ENCODE measurements at regions not wholly inside any gene's neighbourhood (a gene's known extent, or its start where the extent isn't known, plus 50 kb on each side); places are given as distances from the start of the nearest gene placed in this dataset.

DNA sequence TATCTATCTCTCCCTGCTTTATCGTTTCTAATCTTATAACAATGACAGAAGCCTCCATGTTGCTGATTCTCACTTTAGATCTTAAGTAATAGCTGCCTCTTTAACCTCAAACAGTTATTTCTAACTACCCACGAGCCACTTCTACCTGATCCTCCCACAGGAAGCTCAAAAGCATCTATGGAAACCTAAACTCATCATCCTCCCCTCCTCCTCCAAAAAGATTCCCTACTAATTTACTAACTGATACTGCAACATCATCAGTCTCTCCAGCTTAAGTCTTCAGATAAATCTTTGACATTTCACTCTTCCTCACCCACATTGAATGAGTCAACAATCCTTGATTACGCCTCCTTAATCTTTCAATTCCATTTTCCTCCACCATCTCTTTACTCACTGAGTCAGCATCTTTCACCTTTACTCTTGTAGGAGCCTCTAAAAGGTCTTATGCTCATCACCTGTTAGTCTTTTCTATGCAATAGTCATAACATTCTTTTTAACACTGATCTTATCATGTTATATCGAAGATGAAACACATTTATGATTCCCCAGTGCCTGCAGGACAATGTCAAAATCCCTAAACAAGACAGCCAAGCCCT lies 526.7 kb upstream of the CDH4 start:
- H3K4me1 ChIP-seq, result no peaks in the 10 kb centered on the region
- no peak overlapping the region for H3K4me3 ChIP-seq
- no peak for DNase-seq
- peaks cover 0 to 17% (median 0%) of the 10 kb centered on the region in 3 donors for H3K27me3 ChIP-seq
- H3K9me3 ChIP-seq, result peaks cover 0 to 15% (median 11%) of the 10 kb centered on the region in 4 donors
- intact Hi-C loops (cut with DNase I; ENCODE audit: low total_unique reads), result no loop called here
- 45 to 61% (median 54%) methylated on average over 4 of the region's 4 CpGs for WGBS, 5 donors
- H3K27ac ChIP-seq, result no peak overlapping the region
- H3K36me3 ChIP-seq, result no peaks in the 10 kb centered on the region
- no peak for TF ChIP-seq POLR2A (IDR thresholded peaks at IDR 0.05)
- no peak for TF ChIP-seq CTCF (IDR thresholded peaks at IDR 0.05)
- no peak for TF ChIP-seq POLR2AphosphoS5 (IDR thresholded peaks at IDR 0.05)
- TF ChIP-seq EP300 (IDR thresholded peaks at IDR 0.05), result no peak

DNA sequence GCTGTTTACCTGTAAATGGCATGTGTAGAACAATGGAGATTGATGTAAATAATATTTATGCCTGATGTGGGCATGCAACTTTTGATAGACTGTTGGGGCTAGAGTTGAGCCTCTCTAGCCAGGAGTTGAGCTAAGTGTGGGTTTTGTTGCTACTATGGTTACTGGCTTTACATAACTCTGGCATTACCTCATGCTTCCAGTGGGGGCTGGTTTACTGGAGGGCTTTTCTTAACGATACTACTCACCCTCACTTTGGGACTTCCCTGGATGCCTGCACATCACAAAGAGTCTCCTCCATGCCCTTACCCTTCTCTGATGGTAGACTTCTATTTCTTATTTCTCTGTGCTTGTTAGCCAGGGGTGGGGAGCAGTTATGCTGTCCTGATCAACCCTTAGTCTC lies 524.6 kb upstream of the CDH4 start:
- H3K4me3 ChIP-seq, result no peak overlapping the region
- H3K4me1 ChIP-seq, result no peaks in the 10 kb centered on the region
- intact Hi-C loops (cut with DNase I; ENCODE audit: low total_unique reads), result no loop called here
- H3K27ac ChIP-seq, result no peak overlapping the region
- H3K27me3 ChIP-seq, result peaks cover 0 to 7% (median 0%) of the 10 kb centered on the region in 3 donors
- DNase-seq, result no peak
- 29 to 56% (median 43%) methylated on average over 1 of the region's 1 CpG for WGBS, 5 donors
- H3K9me3 ChIP-seq, result peaks cover 0 to 15% (median 12%) of the 10 kb centered on the region in 4 donors
- H3K36me3 ChIP-seq, result no peaks in the 10 kb centered on the region
- TF ChIP-seq CTCF (IDR thresholded peaks at IDR 0.05) (no peak), POLR2AphosphoS5 (IDR thresholded peaks at IDR 0.05) (no peak), EP300 (IDR thresholded peaks at IDR 0.05) (no peak), POLR2A (IDR thresholded peaks at IDR 0.05) (no peak)

DNA sequence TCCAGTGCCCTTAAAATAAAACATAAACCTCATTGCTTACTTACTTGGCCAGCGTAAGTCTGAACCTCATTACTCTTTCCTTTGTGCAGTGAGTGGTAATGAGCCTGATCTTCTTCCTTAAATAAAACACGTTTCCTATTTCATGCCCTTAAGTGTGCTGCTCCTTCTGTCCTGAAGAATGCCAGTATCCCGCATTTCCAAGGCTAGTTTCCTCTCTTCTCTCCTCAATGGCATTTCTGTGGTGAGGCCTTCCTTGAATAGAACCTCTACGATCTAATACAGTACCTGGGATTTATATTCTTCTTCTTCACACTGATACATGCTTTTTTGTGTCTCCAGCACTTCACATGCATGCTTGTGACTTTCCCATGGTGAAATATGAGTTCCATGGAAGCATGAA lies 523.4 kb upstream of the CDH4 start:
- intact Hi-C loops (cut with DNase I; ENCODE audit: low total_unique reads), result no loop called here
- 54 to 80% (median 72%) methylated on average over 4 of the region's 4 CpGs for WGBS, 5 donors
- Histone ChIP-seq H3K9me3 (peaks cover 0 to 15% (median 12%) of the 10 kb centered on the region in 4 donors), H3K36me3 (no peaks in the 10 kb centered on the region), H3K4me3 (no peak overlapping the region), H3K27ac (no peak overlapping the region), H3K27me3 (peaks cover 0 to 7% (median 0%) of the 10 kb centered on the region in 3 donors), H3K4me1 (no peaks in the 10 kb centered on the region)
- TF ChIP-seq POLR2AphosphoS5 (IDR thresholded peaks at IDR 0.05), result no peak
- no peak for TF ChIP-seq EP300 (IDR thresholded peaks at IDR 0.05)
- TF ChIP-seq POLR2A (IDR thresholded peaks at IDR 0.05), result no peak
- no peak for TF ChIP-seq CTCF (IDR thresholded peaks at IDR 0.05)
- no peak for DNase-seq

- WGBS, 5 donors, result 50 to 67% (median 55%) methylated on average over 7 of the region's 7 CpGs
- intact Hi-C loops (cut with DNase I; ENCODE audit: low total_unique reads), result no loop called here
- H3K27ac ChIP-seq, result no peak overlapping the region
- H3K9me3 ChIP-seq, result peaks cover 0 to 15% (median 12%) of the 10 kb centered on the region in 4 donors
- no peak overlapping the region for H3K4me3 ChIP-seq
- TF ChIP-seq CTCF (IDR thresholded peaks at IDR 0.05) (no peak), EP300 (IDR thresholded peaks at IDR 0.05) (no peak), POLR2A (IDR thresholded peaks at IDR 0.05) (no peak), POLR2AphosphoS5 (IDR thresholded peaks at IDR 0.05) (no peak)
- no peaks in the 10 kb centered on the region for H3K4me1 ChIP-seq
- peaks cover 0 to 7% (median 0%) of the 10 kb centered on the region in 3 donors for H3K27me3 ChIP-seq
- DNase-seq, result no peak
- no peaks in the 10 kb centered on the region for H3K36me3 ChIP-seq
Measured at GRCh38 chr20:60729135-60729900, 522.7 kb upstream of the CDH4 start.

Measured in stomach (tissue), 8 donors.